ENCODE measurements at regions not wholly inside any gene's neighbourhood (a gene's known extent, or its start where the extent isn't known, plus 50 kb on each side); places are given as distances from the start of the nearest gene placed in this dataset.

- no peak for DNase-seq
These were observed 158.0 kb upstream of the DMRTA1 start for GRCh38 chr9:22288661-22289060.

GRCh38 chr9:22307013-22307711, 139.5 kb upstream of the DMRTA1 start:
- no peak for DNase-seq

- no peak for DNase-seq
These were observed 138.4 kb upstream of the DMRTA1 start for GRCh38 chr9:22308177-22308576.

GRCh38 chr9:22316645-22317044, 130.0 kb upstream of the DMRTA1 start:
- DNase-seq, result no peak

- no peak for DNase-seq
These were observed 115.1 kb upstream of the DMRTA1 start for GRCh38 chr9:22331533-22331932.

GRCh38 chr9:22332202-22332601, 114.4 kb upstream of the DMRTA1 start:
- DNase-seq, result no peak

- no peak for DNase-seq
These were observed 109.4 kb upstream of the DMRTA1 start for GRCh38 chr9:22337261-22337660.

GRCh38 chr9:22342491-22343217, 104.0 kb upstream of the DMRTA1 start:
- no peak for DNase-seq

GRCh38 chr9:22343218-22343611, 103.4 kb upstream of the DMRTA1 start:
- DNase-seq, result no peak

- no peak for DNase-seq
These were observed 91.8 kb upstream of the DMRTA1 start for GRCh38 chr9:22354699-22355384.

GRCh38 chr9:22356985-22357384, 89.6 kb upstream of the DMRTA1 start:
- no peak for DNase-seq

GRCh38 chr9:22363421-22363887, 83.2 kb upstream of the DMRTA1 start:
- no peak for DNase-seq

- no peak for DNase-seq
These were observed 73.0 kb upstream of the DMRTA1 start for GRCh38 chr9:22373636-22374035.

GRCh38 chr9:22374051-22374450, 72.6 kb upstream of the DMRTA1 start:
- no peak for DNase-seq

GRCh38 chr9:22379272-22379671, 67.4 kb upstream of the DMRTA1 start:
- no peak for DNase-seq

- DNase-seq, result no peak
These were observed 65.5 kb upstream of the DMRTA1 start for GRCh38 chr9:22381170-22381569.

GRCh38 chr9:22382331-22382730, 64.3 kb upstream of the DMRTA1 start:
- no peak for DNase-seq

- no peak for DNase-seq
These were observed 62.9 kb upstream of the DMRTA1 start for GRCh38 chr9:22383718-22384117.

GRCh38 chr9:22389271-22389670, 57.4 kb upstream of the DMRTA1 start:
- DNase-seq, result no peak

GRCh38 chr9:22392523-22392922, 54.1 kb upstream of the DMRTA1 start:
- DNase-seq, result no peak

GRCh38 chr9:22395687-22396141, 50.9 kb upstream of the DMRTA1 start:
- DNase-seq, result no peak

All from stimulated activated CD4-positive, alpha-beta T cell treated with anti-CD3 and anti-CD28 coated beads, Interleukin-1b, Interleukin-23, amount 100 ng/mL, for 48 hours (primary cell).